Vagina (tissue), 2 donors: ENCODE measurements at regions not wholly inside any gene's neighbourhood (a gene's known extent, or its start where the extent isn't known, plus 50 kb on each side); places are given as distances from the start of the nearest gene placed in this dataset.
"Not testable (repeated sequence)": the region's sequence is repeated elsewhere in the genome, so short reads cannot be mapped to it uniquely, and the experiment has no call there.

Experiments used
- DNase-seq, 2 donors: peaks; one replicate each; pipeline ENCODE4 v3.0.0-alpha.2; 2017; ENCODE audit errors: extremely low spot score in 2 of 2
- H3K27ac ChIP-seq: fragments of 200-600 bp; sonication (generic); one replicate; pipeline ENCODE4 v1.5.1; 2019
- H3K27me3 ChIP-seq: fragments of 200-600 bp; sonication (generic); one replicate; pipeline ENCODE4 v1.5.1; 2019
- H3K36me3 ChIP-seq, 2 donors: fragments of 200-600 bp; sonication (generic); one replicate each; pipeline ENCODE4 v1.5.1; 2017 to 2019
- H3K4me1 ChIP-seq: fragments of 200-600 bp; sonication (generic); one replicate; pipeline ENCODE4 v1.5.1; 2019
- H3K4me3 ChIP-seq, 2 donors: fragments of 200-600 bp; sonication (generic); 1 replicate in 1 of 2; 2 replicates in 1 of 2; pipeline ENCODE4 v1.5.1; 2016 to 2019
- H3K9me3 ChIP-seq: fragments of 200-600 bp; sonication (generic); one replicate; pipeline ENCODE4 v1.5.1; 2019
- POLR2A ChIP-seq, 2 donors: fragments of 450-650 bp; IDR thresholded peaks; one replicate each; pipeline ENCODE4 v1.6.1; 2017; ENCODE audit warnings: antibody characterized with exemption in 2 of 2, mild to moderate bottlenecking in 2 of 2, moderate library complexity in 2 of 2
- POLR2AphosphoS5 ChIP-seq, 2 donors: sonication (generic); formaldehyde crosslinking; IDR thresholded peaks; one replicate each; pipeline ENCODE4 v1.9.0; 2017; ENCODE audit warnings: antibody characterized with exemption in 2 of 2, mild to moderate bottlenecking in 2 of 2, low read depth in 1 of 2; ENCODE audit not compliant: insufficient read depth in 1 of 2
- intact Hi-C: fragments of 100-400 bp; cut with DNase I; formaldehyde crosslinking; loops from one replicate; pipeline ENCODE4 v1.15.1; 2023
- TF ChIP-seq, protein P1 (sequence below), 3 experiments: fragments of 450-650 bp in 2 of 3; fragments of 200-600 bp in 1 of 3; sonication (generic) in 1 of 3; IDR thresholded peaks; one replicate each; pipeline ENCODE4 v1.5.1; 2017 to 2019; ENCODE audit warnings: antibody characterized with exemption in 3 of 3, mild to moderate bottlenecking in 2 of 3, moderate library complexity in 2 of 3

DNA sequence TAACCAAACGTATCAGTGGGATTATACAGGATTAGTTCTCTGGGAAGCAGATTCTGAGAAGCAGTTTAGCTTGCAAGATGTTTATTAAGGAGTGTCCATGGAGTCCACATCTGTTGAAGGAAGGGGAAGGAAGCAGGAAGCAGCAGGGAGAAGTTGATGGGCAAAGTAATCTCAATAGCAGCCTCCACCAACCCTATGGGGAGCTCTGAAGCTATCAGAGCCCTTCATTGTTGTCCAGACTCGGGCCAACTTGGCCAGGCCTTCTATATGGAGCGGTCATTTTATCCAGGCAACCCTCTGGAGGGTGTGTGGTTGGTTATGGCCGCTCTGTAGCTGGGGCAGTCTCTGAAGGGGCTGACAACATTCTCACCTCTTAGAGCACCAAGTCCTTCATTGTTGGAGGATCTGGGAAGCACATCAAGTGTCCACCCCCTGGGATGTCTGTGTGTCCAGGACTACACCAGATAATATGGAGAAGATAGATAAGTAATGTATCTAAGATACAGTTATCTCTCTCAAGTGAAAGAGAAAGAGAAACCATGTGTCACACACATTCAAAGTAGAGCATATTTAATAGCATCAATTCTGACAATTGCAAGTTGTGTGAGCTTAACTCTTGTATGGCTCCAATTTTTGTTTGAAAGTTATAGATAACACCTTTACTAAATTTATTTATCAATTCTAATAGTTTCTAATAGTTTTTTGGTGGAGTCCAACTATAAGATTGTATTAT, 101.7 kb upstream of the TRIM77 start:
- Histone ChIP-seq H3K36me3 (no peaks in the 10 kb centered on the region), H3K27ac (no peak overlapping the region), H3K9me3 (no peaks in the 10 kb centered on the region), H3K4me1 (no peaks in the 10 kb centered on the region), H3K4me3 (no peak overlapping the region), H3K27me3 (no peaks in the 10 kb centered on the region)
- no peak for DNase-seq
- TF ChIP-seq, protein P1, sequence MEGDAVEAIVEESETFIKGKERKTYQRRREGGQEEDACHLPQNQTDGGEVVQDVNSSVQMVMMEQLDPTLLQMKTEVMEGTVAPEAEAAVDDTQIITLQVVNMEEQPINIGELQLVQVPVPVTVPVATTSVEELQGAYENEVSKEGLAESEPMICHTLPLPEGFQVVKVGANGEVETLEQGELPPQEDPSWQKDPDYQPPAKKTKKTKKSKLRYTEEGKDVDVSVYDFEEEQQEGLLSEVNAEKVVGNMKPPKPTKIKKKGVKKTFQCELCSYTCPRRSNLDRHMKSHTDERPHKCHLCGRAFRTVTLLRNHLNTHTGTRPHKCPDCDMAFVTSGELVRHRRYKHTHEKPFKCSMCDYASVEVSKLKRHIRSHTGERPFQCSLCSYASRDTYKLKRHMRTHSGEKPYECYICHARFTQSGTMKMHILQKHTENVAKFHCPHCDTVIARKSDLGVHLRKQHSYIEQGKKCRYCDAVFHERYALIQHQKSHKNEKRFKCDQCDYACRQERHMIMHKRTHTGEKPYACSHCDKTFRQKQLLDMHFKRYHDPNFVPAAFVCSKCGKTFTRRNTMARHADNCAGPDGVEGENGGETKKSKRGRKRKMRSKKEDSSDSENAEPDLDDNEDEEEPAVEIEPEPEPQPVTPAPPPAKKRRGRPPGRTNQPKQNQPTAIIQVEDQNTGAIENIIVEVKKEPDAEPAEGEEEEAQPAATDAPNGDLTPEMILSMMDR (IDR thresholded peaks at IDR 0.05), result no peak
- no peak for TF ChIP-seq POLR2A (IDR thresholded peaks at IDR 0.05)
- no peak for TF ChIP-seq POLR2AphosphoS5 (IDR thresholded peaks at IDR 0.05; ENCODE audit: insufficient read depth in 1 of 2, low read depth in 1 of 2)
- intact Hi-C loops, result no loop called here

GRCh38 chr11:89612096-89612495, 98.0 kb upstream of the TRIM77 start:
- Histone ChIP-seq H3K27me3 (no peaks in the 10 kb centered on the region), H3K36me3 (no peaks in the 10 kb centered on the region), H3K9me3 (no peaks in the 10 kb centered on the region), H3K4me3 (no peak overlapping the region), H3K4me1 (no peaks in the 10 kb centered on the region), H3K27ac (no peak overlapping the region)
- TF ChIP-seq POLR2A (IDR thresholded peaks at IDR 0.05) (no peak), POLR2AphosphoS5 (IDR thresholded peaks at IDR 0.05; ENCODE audit: insufficient read depth in 1 of 2, low read depth in 1 of 2) (no peak)
- TF ChIP-seq, protein P1 (IDR thresholded peaks at IDR 0.05), result no peak
- DNase-seq, result no peak
- intact Hi-C loops, result no loop called here

GRCh38 chr11:89613911-89614310, 96.2 kb upstream of the TRIM77 start:
- Histone ChIP-seq H3K27ac (no peak overlapping the region), H3K36me3 (no peaks in the 10 kb centered on the region), H3K4me3 (no peak overlapping the region), H3K27me3 (no peaks in the 10 kb centered on the region), H3K9me3 (no peaks in the 10 kb centered on the region), H3K4me1 (no peaks in the 10 kb centered on the region)
- no peak for DNase-seq
- intact Hi-C loops, result no loop called here
- TF ChIP-seq POLR2A (IDR thresholded peaks at IDR 0.05) (no peak), POLR2AphosphoS5 (IDR thresholded peaks at IDR 0.05; ENCODE audit: insufficient read depth in 1 of 2, low read depth in 1 of 2) (no peak)
- TF ChIP-seq, protein P1 (IDR thresholded peaks at IDR 0.05), result no peak

- H3K27ac ChIP-seq, H3K27me3 ChIP-seq, DNase-seq, H3K4me3 ChIP-seq, intact Hi-C loops, H3K4me1 ChIP-seq, H3K9me3 ChIP-seq, H3K36me3 ChIP-seq: not testable (repeated sequence)
- TF ChIP-seq, protein P1 (IDR thresholded peaks at IDR 0.05), result peak in 1 of 3 experiments; percentile 9
These were observed 95.7 kb upstream of the TRIM77 start for GRCh38 chr11:89614428-89614827.

- H3K4me3 ChIP-seq, H3K27me3 ChIP-seq, H3K4me1 ChIP-seq, intact Hi-C loops, DNase-seq, H3K27ac ChIP-seq, H3K9me3 ChIP-seq, H3K36me3 ChIP-seq: not testable (repeated sequence)
These were observed 94.5 kb upstream of the TRIM77 start for GRCh38 chr11:89615642-89616041.

DNA sequence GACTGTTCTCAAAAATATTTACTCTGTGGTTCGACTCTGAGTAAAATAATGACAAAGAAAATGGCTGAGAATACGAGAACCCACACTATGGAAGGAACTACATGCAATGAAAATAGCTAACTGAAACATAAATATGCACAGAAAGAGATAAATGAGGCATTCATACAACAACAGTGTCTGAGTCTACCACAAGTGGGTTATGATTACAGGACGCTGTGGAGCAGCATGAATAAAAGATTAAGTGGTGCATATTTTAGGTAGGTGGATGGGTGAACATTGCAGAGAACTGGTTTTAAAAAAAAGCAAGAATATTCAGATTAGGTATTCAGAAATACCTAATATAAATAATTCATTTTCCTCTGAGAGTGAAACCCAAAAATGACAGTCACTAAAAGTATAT, 93.9 kb upstream of the TRIM77 start:
- H3K36me3 ChIP-seq, H3K27ac ChIP-seq, H3K4me3 ChIP-seq, H3K9me3 ChIP-seq, DNase-seq, H3K27me3 ChIP-seq, intact Hi-C loops, H3K4me1 ChIP-seq: not testable (repeated sequence)
